GM18502 (cell line): ENCODE measurements at regions not wholly inside any gene's neighbourhood (a gene's known extent, or its start where the extent isn't known, plus 50 kb on each side); places are given as distances from the start of the nearest gene placed in this dataset.
A peak's percentile ranks its signal among the peaks of the same experiment; 100 is the strongest.
"Not testable (repeated sequence)": the region's sequence is repeated elsewhere in the genome, so short reads cannot be mapped to it uniquely, and the experiment has no call there.

Experiments used
- ATAC-seq: cut with Tn5 transposase; IDR thresholded peaks from one replicate; pipeline ENCODE4 v1.9.1; 2021; ENCODE audit warnings: mild to moderate bottlenecking; ENCODE audit not compliant: unreplicated experiment, poor library complexity

DNA sequence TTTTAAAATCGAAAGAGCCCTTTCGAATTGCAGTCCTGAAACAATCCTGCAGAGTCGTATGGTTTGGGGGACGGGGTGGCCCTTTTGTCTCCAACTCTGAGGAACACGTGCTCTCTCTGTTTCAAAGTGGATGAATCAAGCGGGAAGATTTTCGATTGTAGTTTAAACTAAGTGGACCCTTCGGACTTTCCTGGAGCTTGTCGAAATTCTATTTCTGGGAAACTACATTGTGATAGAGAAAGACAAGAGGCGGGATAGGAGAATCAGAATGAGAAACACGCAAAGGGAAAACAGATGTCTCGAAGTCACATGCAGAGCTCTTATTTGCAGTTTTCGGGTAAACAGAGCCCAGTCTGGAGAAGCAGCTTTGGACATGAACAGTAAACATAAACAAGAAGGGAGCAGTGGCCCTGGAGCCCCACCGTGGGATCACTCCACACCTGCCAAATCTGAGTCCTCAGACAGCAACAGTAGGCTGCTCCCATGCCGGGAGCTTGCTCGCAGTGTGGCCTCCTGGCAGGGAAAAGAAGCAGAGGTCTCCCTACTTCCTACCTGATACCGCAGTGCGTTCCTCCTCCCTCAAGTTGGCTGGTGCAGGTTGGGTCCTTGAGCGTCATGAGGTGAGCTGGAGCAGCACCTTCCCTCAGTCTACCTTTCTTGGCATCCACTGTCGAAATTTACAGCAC lies 202.4 kb downstream of the SLC4A3 start:
- no peak for ATAC-seq

GRCh38 chr2:219830353-219830738 lies 202.9 kb downstream of the SLC4A3 start:
- no peak for ATAC-seq

DNA sequence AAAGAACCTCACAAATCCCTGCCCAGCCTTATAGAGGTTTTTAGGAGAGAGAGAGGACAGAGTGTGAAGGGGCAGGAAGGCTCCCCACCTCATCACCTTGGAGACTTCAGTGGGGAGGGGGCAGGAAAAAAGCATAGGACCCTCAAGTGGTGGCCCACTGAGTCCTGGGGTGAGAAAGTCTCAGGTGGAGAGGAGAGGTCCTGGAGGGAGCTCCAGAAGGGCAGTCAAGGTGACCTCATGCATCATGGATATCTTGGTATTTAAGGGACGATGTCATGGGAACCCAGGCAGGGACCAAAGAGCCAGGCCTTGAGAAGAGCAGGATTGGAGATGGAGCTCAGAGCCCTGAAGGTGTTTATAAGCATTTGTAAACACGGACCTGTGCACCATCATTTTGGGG lies 204.5 kb downstream of the SLC4A3 start:
- no peak for ATAC-seq

GRCh38 chr2:219832904-219833303 lies 205.5 kb downstream of the SLC4A3 start:
- ATAC-seq: no peak

GRCh38 chr2:219835493-219835892 lies 208.1 kb downstream of the SLC4A3 start:
- ATAC-seq: no peak

DNA sequence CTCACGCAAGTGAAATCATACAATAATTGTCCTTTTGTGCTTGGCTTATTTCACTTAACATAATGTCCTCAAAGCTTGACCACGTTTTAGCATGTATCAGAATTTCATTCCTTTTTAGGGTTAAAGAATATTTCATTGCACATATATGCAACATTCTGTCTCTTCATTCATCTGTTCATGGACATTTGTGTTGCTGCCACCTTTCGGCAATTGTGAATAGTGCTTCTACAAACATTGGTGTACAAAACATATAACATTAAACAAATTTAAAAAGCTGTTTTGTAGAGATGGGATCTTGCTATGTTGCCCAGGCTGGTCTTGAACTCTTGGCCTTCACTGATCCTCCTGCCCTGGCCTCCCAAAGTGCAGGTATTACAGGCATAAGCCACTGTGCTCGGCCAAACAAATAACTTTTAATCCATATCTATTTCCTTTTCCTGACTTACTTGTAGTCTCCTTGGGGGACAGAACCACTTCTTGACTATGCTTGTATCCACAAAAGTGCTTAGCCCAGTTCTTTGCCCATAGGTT lies 209.3 kb downstream of the SLC4A3 start:
- no peak for ATAC-seq

- peak; percentile 98 for ATAC-seq
These were observed 217.1 kb downstream of the SLC4A3 start for GRCh38 chr2:219844401-219845091.

- no peak for ATAC-seq
These were observed 221.5 kb downstream of the SLC4A3 start for GRCh38 chr2:219848882-219849281.

DNA sequence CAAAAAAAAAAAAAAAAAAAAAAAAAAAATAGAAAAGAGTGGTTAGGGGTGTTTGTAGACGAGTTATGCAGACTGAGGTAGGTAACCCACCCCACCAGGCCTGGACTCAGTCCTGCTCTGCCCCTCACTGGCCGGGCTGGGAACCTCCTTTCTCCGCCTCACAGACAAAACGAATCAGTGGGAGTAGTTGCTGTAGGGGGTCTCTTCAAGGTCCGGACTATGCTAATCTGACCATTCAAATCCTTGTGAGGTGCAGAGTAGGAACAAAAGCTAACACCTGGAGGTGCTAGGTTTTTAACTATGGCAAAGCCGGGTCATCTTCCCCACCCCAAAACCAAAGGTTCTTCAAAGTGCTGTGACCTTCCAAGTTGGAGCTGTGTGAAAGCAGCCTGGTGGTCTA lies 223.7 kb downstream of the SLC4A3 start:
- ATAC-seq: no peak

DNA sequence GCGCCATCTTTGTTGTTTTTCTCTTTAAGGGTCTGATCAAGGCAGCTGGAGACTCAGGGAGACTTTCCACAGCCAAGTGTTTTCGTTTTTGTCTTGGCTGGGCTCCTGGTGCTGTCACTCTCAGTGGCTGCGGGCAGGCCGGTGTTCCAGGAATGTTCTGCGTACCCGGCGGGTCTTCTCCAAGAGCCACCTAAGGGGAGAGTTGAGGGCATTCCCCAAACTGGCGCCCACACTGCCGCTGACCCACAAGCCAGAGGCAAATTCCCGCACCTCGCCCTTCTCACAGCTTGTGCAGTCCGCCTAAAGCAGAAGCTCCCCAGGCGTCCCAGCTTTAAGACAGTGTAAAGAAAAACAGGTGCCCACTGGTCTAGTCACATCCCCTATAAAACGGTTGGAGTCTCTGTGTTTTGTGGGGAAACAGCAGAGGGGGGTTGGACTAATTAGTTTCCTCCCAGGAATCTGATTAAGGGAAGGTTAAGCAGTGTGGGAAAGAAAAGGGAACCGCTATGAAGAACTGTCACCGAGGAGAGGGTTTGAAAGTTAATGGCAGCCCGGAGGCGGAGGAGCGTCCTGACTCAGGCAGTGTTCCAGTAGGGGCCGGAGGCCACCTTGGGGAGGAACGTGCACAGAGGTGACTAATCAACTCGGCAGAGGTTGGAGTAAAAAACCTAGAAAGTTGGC lies 224.5 kb downstream of the SLC4A3 start:
- no peak for ATAC-seq

GRCh38 chr2:219852626-219853025 lies 225.2 kb downstream of the SLC4A3 start:
- no peak for ATAC-seq

DNA sequence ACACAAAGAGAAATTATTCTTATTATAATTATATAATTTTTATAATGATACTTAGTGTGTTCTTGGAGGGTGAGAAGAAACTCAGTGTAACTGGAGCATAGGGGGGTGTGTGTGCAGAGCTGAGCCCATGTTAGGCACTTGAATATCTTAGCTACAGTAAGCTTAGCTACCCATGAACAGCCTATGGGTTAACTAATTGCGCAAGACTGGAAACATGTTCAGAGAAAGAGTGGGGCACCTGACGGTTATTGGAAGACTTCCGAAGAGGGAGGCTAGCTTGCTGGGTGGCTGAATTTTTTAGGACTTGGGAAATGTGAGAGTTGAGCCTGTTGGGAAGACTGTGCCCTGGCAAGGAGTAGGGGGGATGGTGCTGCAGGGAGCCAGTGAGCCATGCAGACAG lies 229.2 kb downstream of the SLC4A3 start:
- ATAC-seq: no peak

DNA sequence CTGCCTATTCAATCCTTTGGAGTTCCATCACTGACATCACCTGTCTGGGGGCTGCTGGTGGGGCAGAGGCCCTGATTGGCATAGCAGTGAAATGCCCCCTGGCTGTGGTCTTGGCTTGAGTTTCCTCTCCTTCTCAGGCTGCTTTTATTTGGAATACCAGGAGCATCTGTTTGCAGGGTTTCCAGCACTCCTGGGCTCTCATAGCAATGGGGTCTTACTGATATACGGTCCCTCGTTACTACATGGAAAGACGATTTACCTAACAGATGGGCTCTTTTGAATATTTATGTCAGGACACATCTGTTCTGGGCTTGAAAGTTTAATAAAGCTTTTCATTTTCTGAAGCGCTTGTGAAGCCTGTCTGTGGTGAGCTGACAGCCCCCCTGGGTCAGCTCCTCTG lies 230.3 kb downstream of the SLC4A3 start:
- ATAC-seq: no peak

GRCh38 chr2:219861307-219861706 lies 233.9 kb downstream of the SLC4A3 start:
- no peak for ATAC-seq

GRCh38 chr2:219864154-219864553 lies 236.7 kb downstream of the SLC4A3 start:
- ATAC-seq: no peak

- ATAC-seq: no peak
These were observed 241.2 kb downstream of the SLC4A3 start for GRCh38 chr2:219868635-219869034.

DNA sequence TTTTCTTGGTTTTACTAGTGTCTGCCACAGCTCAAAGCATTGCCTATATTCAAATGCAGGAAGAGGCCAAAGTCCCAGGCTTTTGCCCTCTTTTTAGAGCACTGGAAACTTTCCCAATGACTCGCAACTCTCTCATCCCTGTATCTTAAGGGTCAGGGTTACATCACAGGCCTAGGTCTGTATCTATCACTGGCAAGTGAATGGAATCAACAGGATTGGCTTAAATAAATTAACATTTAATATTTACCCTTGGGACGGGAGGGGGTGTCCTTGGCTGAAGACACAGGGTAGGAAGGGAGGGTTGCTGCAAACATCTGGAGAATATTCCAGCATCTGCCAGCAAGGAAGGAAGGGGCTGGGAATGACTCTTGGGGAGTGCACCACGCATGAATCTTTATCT lies 242.6 kb downstream of the SLC4A3 start:
- ATAC-seq: no peak

DNA sequence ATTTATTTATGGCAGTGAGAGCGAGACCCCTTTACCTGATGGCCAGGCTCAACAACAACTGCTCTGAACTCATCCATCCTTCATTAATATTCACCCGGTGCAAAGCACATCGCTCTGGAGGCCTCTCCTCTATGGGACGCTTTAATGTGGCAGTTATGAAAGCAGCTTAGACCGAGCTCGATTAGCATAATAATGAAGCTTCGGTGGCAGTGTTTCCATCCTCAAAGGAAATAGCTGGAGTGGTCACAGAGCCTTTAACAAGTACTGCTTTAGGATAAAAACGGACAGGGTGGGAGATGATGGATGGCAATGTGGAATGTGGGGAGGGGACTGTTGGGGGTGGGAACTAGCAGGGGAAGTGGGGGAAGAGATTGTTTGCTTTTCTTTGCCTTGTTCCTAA lies 243.9 kb downstream of the SLC4A3 start:
- ATAC-seq: no peak

GRCh38 chr2:219875036-219875435 lies 247.6 kb downstream of the SLC4A3 start:
- no peak for ATAC-seq

GRCh38 chr2:219875986-219876385 lies 248.6 kb downstream of the SLC4A3 start:
- ATAC-seq: not testable (repeated sequence)

GRCh38 chr2:219876931-219877330 lies 249.5 kb downstream of the SLC4A3 start:
- no peak for ATAC-seq
